Uterus (tissue), 3 donors: ENCODE measurements at regions not wholly inside any gene's neighbourhood (a gene's known extent, or its start where the extent isn't known, plus 50 kb on each side); places are given as distances from the start of the nearest gene placed in this dataset.

Source experiments
- DNase-seq, 2 donors: peaks; one replicate each; pipeline ENCODE4 v3.0.0-alpha.2; 2019 to 2020
- H3K27ac ChIP-seq, 2 donors: fragments of 200-600 bp; sonication (generic); 1 replicate in 1 of 2; 2 replicates in 1 of 2; pipeline ENCODE4 v1.5.1; 2016 to 2018
- H3K27me3 ChIP-seq, 2 donors: fragments of 200-600 bp; sonication (generic); one replicate each; pipeline ENCODE4 v1.5.1; 2018 to 2019; ENCODE audit warnings: control low read depth in 1 of 2
- H3K36me3 ChIP-seq, 2 donors: fragments of 200-600 bp; sonication (generic); one replicate each; pipeline ENCODE4 v1.5.1; 2019; ENCODE audit warnings: control low read depth in 1 of 2
- H3K4me1 ChIP-seq, 2 donors: fragments of 200-600 bp; sonication (generic); one replicate each; pipeline ENCODE4 v1.5.1; 2018 to 2019; ENCODE audit warnings: control low read depth in 1 of 2
- H3K4me3 ChIP-seq, 2 donors: fragments of 200-600 bp; sonication (generic); 1 replicate in 1 of 2; 2 replicates in 1 of 2; pipeline ENCODE4 v1.5.1; 2018 to 2019; ENCODE audit warnings: mild to moderate bottlenecking in 1 of 2
- H3K9me3 ChIP-seq, 2 donors: fragments of 200-600 bp; sonication (generic); one replicate each; pipeline ENCODE4 v1.5.1; 2019; ENCODE audit warnings: control low read depth in 1 of 2
- CTCF ChIP-seq, 4 experiments: fragments of 200-600 bp in 2 of 4; fragments of 450-650 bp in 2 of 4; sonication (generic) in 2 of 4; IDR thresholded peaks; one replicate each; pipeline ENCODE4 v1.5.1; 2016 to 2019; ENCODE audit warnings: antibody characterized with exemption in 4 of 4, mild to moderate bottlenecking in 2 of 4, moderate library complexity in 1 of 4
- POLR2A ChIP-seq, 2 donors: fragments of 450-650 bp; IDR thresholded peaks; one replicate each; pipeline ENCODE4 v1.6.1; 2016; ENCODE audit warnings: antibody characterized with exemption in 2 of 2, mild to moderate bottlenecking in 1 of 2, moderate library complexity in 1 of 2
- intact Hi-C: fragments of 100-400 bp; cut with DNase I; formaldehyde crosslinking; loops from one replicate; pipeline ENCODE4 v1.15.1; 2023; ENCODE audit warnings: low total_unique reads
- donor health status: DM: yes; HTN: yes; CAD: no.

- DNase-seq: no peak
- Histone ChIP-seq H3K36me3 (no peaks in the 10 kb centered on the region), H3K9me3 (no peaks in the 10 kb centered on the region), H3K27ac (no peak overlapping the region), H3K27me3 (no peaks in the 10 kb centered on the region), H3K4me3 (no peak overlapping the region), H3K4me1 (no peaks in the 10 kb centered on the region)
- intact Hi-C loops: no loop called here
- TF ChIP-seq POLR2A (IDR thresholded peaks at IDR 0.05): no peak
- no peak for TF ChIP-seq CTCF (IDR thresholded peaks at IDR 0.05)
Measured at GRCh38 chr5:61683148-61683547, 351.1 kb downstream of the ZSWIM6 start.

- H3K36me3 ChIP-seq: no peaks in the 10 kb centered on the region
- no peak overlapping the region for H3K27ac ChIP-seq
- H3K4me1 ChIP-seq: no peaks in the 10 kb centered on the region
- no peak for TF ChIP-seq CTCF (IDR thresholded peaks at IDR 0.05)
- TF ChIP-seq POLR2A (IDR thresholded peaks at IDR 0.05): no peak
- no peak overlapping the region for H3K4me3 ChIP-seq
- intact Hi-C loops: no loop called here
- H3K27me3 ChIP-seq: no peaks in the 10 kb centered on the region
- H3K9me3 ChIP-seq: no peaks in the 10 kb centered on the region
- DNase-seq: no peak
Measured at GRCh38 chr5:61683926-61684325, 351.9 kb downstream of the ZSWIM6 start.

DNA sequence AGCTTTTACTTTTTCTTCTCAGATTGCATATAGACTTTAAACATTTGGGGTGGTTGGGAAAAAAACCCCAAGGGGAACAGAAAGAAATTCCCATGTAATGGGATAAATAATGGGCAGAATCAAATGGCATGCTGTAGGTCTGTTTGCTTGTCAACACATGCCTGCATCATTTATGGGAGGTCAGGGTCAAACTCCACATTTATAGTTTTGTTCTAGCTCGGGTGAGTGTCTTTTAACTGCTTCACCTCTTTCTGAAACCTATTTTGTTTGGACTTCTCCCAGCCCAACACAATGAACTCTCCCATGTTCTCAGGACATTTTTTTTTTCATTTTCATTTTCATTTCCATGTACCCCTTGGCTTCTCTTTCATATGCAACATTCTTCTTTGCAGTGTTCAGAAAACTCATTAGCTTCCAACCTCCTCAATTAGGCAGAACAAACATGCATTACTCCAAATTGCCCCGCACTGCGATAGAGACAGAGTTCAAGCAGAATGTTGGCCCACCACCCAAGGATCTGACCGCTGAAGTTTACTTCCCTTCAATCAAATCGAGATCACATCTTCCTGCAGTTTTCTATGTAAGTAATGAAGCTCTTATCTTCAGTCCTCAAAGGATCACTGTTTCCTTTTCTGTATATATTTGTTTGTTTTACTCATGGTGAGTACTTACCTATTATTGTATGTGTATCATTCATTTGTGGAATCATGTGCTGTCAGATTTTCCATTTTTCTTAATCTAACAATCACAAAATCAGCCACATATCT lies 354.6 kb downstream of the ZSWIM6 start:
- no peaks in the 10 kb centered on the region for H3K9me3 ChIP-seq
- H3K4me3 ChIP-seq: no peak overlapping the region
- H3K36me3 ChIP-seq: no peaks in the 10 kb centered on the region
- TF ChIP-seq POLR2A (IDR thresholded peaks at IDR 0.05) (no peak), CTCF (IDR thresholded peaks at IDR 0.05) (no peak)
- no peak for DNase-seq
- intact Hi-C loops: no loop called here
- H3K27ac ChIP-seq: no peak overlapping the region
- H3K4me1 ChIP-seq: no peaks in the 10 kb centered on the region
- no peaks in the 10 kb centered on the region for H3K27me3 ChIP-seq

DNA sequence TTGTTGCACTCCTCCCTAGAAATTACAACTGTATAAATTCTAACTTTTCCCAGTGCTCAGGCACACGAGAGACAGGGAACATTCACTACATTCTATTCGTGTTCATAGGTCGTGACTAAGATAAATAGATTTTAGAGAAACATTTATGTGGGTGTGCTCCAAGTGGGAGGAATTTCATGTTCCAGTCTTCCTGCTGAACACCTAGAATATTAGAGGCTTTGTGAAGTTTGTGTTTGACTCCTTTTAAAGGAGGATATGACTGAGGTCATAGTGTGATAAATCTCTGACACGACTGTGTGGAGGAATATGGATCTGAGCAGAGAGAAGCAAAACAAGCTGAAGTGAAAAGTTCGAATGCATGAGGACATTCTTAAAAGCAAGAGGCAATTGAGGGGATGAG lies 355.3 kb downstream of the ZSWIM6 start:
- H3K9me3 ChIP-seq: no peaks in the 10 kb centered on the region
- H3K4me1 ChIP-seq: no peaks in the 10 kb centered on the region
- no peak overlapping the region for H3K4me3 ChIP-seq
- no peak overlapping the region for H3K27ac ChIP-seq
- no peak for DNase-seq
- H3K27me3 ChIP-seq: no peaks in the 10 kb centered on the region
- no peak for TF ChIP-seq CTCF (IDR thresholded peaks at IDR 0.05)
- TF ChIP-seq POLR2A (IDR thresholded peaks at IDR 0.05): no peak
- H3K36me3 ChIP-seq: no peaks in the 10 kb centered on the region
- intact Hi-C loops: no loop called here

- Histone ChIP-seq H3K9me3 (peaks cover 0 to 7% of the 10 kb centered on the region in 2 donors), H3K27ac (no peak overlapping the region), H3K4me1 (no peaks in the 10 kb centered on the region), H3K4me3 (no peak overlapping the region), H3K36me3 (no peaks in the 10 kb centered on the region), H3K27me3 (no peaks in the 10 kb centered on the region)
- DNase-seq: no peak
- intact Hi-C loops: no loop called here
- TF ChIP-seq CTCF (IDR thresholded peaks at IDR 0.05): no peak
- TF ChIP-seq POLR2A (IDR thresholded peaks at IDR 0.05): no peak
Measured at GRCh38 chr5:61689153-61689846, 357.2 kb downstream of the ZSWIM6 start.
